ENCODE measurements at regions not wholly inside any gene's neighbourhood (a gene's known extent, or its start where the extent isn't known, plus 50 kb on each side); places are given as distances from the start of the nearest gene placed in this dataset.

DNA sequence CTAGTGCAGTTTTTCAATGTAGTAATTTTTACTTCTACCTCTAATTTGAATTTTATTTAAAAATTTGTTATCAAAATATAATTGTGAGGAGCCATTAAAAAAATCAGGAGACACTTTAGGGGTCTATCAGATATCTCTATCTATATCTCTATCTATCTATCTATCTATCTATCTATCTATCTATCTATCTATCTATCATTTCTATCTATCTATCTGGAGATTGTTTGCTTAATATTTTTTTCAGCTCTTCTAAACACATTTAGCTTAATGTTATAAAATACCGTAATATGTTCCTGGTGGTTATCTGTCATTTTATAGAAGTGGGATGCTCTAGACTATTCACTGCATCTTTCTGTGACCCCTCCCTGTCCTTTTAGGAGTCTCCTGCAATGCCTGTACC lies 193.7 kb upstream of the P2RY1 start:
- no peak overlapping the region for H3K4me3 Mint-ChIP-seq (ENCODE audit: low read depth, unreplicated experiment)
- BruUV-seq (replicated peaks), result no TSS peak
- no peaks in the 10 kb centered on the region for H3K36me3 Mint-ChIP-seq (ENCODE audit: insufficient read depth, unreplicated experiment)
- peaks cover 33% of the 10 kb centered on the region for H3K4me1 Mint-ChIP-seq (ENCODE audit: low read depth, unreplicated experiment)
- no peak for DNase-seq
- no peak overlapping the region for H3K27ac Mint-ChIP-seq (ENCODE audit: unreplicated experiment)
- CTCF ChIA-PET, result no interaction called here
- no peaks in the 10 kb centered on the region for H3K27me3 Mint-ChIP-seq (ENCODE audit: unreplicated experiment)
- intact Hi-C loops (cut with micrococcal nuclease; ENCODE audit: unreplicated experiment), result no loop called here
- no peaks in the 10 kb centered on the region for H3K9me3 Mint-ChIP-seq (ENCODE audit: low read depth, unreplicated experiment)
- TF ChIP-seq, protein P1, sequence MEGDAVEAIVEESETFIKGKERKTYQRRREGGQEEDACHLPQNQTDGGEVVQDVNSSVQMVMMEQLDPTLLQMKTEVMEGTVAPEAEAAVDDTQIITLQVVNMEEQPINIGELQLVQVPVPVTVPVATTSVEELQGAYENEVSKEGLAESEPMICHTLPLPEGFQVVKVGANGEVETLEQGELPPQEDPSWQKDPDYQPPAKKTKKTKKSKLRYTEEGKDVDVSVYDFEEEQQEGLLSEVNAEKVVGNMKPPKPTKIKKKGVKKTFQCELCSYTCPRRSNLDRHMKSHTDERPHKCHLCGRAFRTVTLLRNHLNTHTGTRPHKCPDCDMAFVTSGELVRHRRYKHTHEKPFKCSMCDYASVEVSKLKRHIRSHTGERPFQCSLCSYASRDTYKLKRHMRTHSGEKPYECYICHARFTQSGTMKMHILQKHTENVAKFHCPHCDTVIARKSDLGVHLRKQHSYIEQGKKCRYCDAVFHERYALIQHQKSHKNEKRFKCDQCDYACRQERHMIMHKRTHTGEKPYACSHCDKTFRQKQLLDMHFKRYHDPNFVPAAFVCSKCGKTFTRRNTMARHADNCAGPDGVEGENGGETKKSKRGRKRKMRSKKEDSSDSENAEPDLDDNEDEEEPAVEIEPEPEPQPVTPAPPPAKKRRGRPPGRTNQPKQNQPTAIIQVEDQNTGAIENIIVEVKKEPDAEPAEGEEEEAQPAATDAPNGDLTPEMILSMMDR (IDR thresholded peaks at IDR 0.05; ENCODE audit: unreplicated experiment), result no peak

DNA sequence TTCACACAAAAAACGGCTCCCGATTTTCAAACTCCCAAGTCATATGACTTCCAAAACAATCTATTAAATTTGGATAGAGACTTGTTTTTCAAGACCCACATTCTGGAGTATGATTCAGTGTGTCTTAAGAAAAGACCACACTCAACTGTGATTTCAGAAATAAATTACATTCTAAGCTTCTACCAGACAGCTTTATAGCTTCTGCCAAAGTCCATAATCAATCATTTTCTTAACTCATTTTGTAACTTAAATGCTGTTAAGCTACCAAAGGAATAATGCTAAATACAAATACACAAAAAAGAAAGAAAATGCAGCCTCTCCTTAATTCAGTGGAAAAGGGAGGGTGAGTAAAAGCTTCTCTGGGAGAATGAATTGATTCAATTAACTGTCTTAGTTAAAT lies 192.3 kb upstream of the P2RY1 start:
- H3K27me3 Mint-ChIP-seq (ENCODE audit: unreplicated experiment), result no peaks in the 10 kb centered on the region
- no TSS peak for BruUV-seq (replicated peaks)
- H3K36me3 Mint-ChIP-seq (ENCODE audit: insufficient read depth, unreplicated experiment), result no peaks in the 10 kb centered on the region
- H3K27ac Mint-ChIP-seq (ENCODE audit: unreplicated experiment), result no peak overlapping the region
- H3K4me3 Mint-ChIP-seq (ENCODE audit: low read depth, unreplicated experiment), result no peak overlapping the region
- intact Hi-C loops (cut with micrococcal nuclease; ENCODE audit: unreplicated experiment), result no loop called here
- no peaks in the 10 kb centered on the region for H3K9me3 Mint-ChIP-seq (ENCODE audit: low read depth, unreplicated experiment)
- H3K4me1 Mint-ChIP-seq (ENCODE audit: low read depth, unreplicated experiment), result peaks cover 24% of the 10 kb centered on the region
- TF ChIP-seq, protein P1 (IDR thresholded peaks at IDR 0.05; ENCODE audit: unreplicated experiment), result no peak
- CTCF ChIA-PET, result no interaction called here
- no peak for DNase-seq

DNA sequence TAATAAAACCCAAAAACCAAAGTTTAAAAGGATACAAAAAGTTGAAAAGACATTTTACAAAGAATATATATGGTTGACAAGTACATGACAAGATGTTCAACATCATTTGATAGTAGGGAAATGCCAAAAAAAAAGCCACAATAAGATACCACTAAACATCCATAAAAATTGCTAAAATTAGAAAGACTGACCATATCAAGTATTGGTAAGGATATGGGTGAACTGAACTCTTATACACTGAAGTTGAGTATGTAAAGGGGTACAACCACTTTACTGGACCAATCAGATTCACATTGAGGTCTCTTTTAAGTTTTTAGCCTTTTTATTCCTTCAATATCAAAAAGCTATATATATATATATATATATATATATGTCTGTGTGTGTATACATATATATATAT lies 190.5 kb upstream of the P2RY1 start:
- CTCF ChIA-PET, result no interaction called here
- no peaks in the 10 kb centered on the region for H3K27me3 Mint-ChIP-seq (ENCODE audit: unreplicated experiment)
- no peak for DNase-seq
- H3K4me3 Mint-ChIP-seq (ENCODE audit: low read depth, unreplicated experiment), result no peak overlapping the region
- intact Hi-C loops (cut with micrococcal nuclease; ENCODE audit: unreplicated experiment), result no loop called here
- no peak overlapping the region for H3K27ac Mint-ChIP-seq (ENCODE audit: unreplicated experiment)
- H3K9me3 Mint-ChIP-seq (ENCODE audit: low read depth, unreplicated experiment), result no peaks in the 10 kb centered on the region
- H3K36me3 Mint-ChIP-seq (ENCODE audit: insufficient read depth, unreplicated experiment), result no peaks in the 10 kb centered on the region
- H3K4me1 Mint-ChIP-seq (ENCODE audit: low read depth, unreplicated experiment), result peaks cover 9% of the 10 kb centered on the region
- TF ChIP-seq, protein P1 (IDR thresholded peaks at IDR 0.05; ENCODE audit: unreplicated experiment), result no peak
- BruUV-seq (replicated peaks), result no TSS peak

DNA sequence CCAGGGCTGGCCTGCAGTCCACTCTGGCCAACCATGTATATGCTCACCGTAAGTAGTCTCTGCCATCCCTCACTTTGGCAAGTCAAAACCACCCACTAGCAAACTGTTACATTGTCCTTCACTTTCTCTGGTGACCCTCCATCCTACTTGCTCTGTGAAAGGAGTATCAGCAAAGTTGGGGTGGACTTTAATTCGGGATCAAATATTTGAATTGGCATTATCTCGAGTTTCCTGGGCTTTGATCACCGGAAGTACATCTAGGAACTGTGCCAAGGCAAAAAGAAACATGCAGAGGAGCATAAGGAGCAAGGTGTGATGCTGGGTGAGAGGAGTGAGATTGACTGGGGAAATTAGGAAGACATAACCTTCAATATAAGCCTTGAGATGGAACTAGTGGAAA lies 188.9 kb upstream of the P2RY1 start:
- TF ChIP-seq, protein P1 (IDR thresholded peaks at IDR 0.05; ENCODE audit: unreplicated experiment), result no peak
- CTCF ChIA-PET, result no interaction called here
- no TSS peak for BruUV-seq (replicated peaks)
- no peak overlapping the region for H3K4me3 Mint-ChIP-seq (ENCODE audit: low read depth, unreplicated experiment)
- no peaks in the 10 kb centered on the region for H3K36me3 Mint-ChIP-seq (ENCODE audit: insufficient read depth, unreplicated experiment)
- peaks cover 9% of the 10 kb centered on the region for H3K4me1 Mint-ChIP-seq (ENCODE audit: low read depth, unreplicated experiment)
- intact Hi-C loops (cut with micrococcal nuclease; ENCODE audit: unreplicated experiment), result no loop called here
- DNase-seq, result no peak
- no peak overlapping the region for H3K27ac Mint-ChIP-seq (ENCODE audit: unreplicated experiment)
- H3K27me3 Mint-ChIP-seq (ENCODE audit: unreplicated experiment), result no peaks in the 10 kb centered on the region
- H3K9me3 Mint-ChIP-seq (ENCODE audit: low read depth, unreplicated experiment), result no peaks in the 10 kb centered on the region

Measured in Calu3 (cell line).